Stimulated activated CD4-positive, alpha-beta T cell treated with anti-CD3 and anti-CD28 coated beads, TNF-alpha, amount 100 ng/mL, for 1 hour (primary cell): ENCODE measurements at regions not wholly inside any gene's neighbourhood (a gene's known extent, or its start where the extent isn't known, plus 50 kb on each side); places are given as distances from the start of the nearest gene placed in this dataset.

ENCODE experiments used
- DNase-seq, 3 donors: peaks; one replicate each; pipeline ENCODE4 v3.0.0-alpha.2; 2020; ENCODE audit warnings: low read depth in 3 of 3, low spot score in 1 of 3

- no peak for DNase-seq
Observed at GRCh38 chr14:22418631-22419030, 170.4 kb downstream of the DAD1 start.

GRCh38 chr14:22417914-22418313 is 171.1 kb downstream of the DAD1 start:
- DNase-seq = no peak

DNA sequence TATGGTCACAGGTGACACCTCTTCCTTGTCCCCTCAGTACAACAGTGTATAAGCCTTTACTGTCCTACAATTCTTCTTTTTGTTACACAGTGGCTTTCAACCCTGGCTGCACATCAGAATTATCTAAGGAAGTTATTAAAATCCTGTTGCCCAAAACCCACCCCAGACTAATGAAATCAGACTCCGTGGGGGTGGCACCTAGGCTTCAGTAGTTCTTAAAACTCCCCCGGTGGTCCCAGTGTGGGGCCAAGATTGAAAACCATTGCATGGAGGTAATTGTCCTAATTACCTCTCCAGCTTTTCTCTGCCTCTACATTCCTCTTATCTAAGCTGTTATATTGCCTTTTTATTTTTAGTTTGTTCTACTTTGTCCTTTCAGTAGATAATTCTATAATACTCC is 172.8 kb downstream of the DAD1 start:
- DNase-seq = no peak

DNA sequence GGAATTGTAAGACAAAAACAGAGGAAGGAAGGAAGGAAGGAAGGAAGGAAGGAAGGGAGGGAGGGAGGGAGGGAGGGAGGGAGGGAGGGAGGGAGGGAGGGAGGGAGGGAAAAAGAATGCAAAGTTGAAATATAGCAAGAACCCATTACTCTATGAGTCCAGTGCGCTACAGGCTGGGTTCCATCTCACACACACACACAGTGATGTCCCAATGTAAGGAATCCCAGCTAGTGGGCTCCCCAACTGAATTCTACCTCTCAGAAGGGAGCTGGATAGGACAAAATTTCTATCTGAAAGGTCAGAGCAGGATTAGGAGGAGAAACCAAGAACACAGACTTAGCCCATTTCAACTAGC is 173.4 kb downstream of the DAD1 start:
- no peak for DNase-seq

- no peak for DNase-seq
Observed at GRCh38 chr14:22414876-22415604, 174.0 kb downstream of the DAD1 start.

- no peak for DNase-seq
Observed at GRCh38 chr14:22412926-22413411, 176.1 kb downstream of the DAD1 start.

DNA sequence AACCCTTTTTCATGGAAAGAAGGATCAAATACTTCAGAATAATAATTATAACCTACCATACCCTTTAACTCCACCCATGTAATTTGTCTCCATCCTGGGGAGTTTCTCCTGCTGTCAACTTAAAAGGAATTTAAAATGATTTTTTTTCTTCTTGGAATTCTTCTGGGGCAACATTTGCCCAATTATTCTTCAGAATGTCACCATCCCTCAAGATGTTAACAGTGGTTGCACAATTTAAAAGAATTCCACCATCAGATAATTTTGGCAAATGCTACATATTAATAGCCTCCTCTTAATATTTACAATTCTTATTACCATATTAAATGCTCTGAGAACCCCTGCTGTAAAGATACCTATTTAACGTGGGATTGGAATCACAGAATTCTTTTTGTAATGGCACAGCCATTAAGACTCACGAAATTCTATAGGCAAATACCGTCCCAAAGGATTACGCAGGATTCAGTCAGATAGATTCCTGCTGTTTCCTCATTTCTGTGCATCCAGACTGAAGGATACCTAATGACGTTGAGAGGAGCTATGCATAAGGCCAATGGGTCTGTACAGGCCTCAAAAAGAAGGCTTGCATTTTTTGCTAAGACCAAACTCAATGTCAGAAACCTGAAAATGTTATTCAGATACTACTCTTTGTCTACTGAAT is 177.5 kb downstream of the DAD1 start:
- no peak for DNase-seq

GRCh38 chr14:22410497-22410896 is 178.5 kb downstream of the DAD1 start:
- no peak for DNase-seq

DNA sequence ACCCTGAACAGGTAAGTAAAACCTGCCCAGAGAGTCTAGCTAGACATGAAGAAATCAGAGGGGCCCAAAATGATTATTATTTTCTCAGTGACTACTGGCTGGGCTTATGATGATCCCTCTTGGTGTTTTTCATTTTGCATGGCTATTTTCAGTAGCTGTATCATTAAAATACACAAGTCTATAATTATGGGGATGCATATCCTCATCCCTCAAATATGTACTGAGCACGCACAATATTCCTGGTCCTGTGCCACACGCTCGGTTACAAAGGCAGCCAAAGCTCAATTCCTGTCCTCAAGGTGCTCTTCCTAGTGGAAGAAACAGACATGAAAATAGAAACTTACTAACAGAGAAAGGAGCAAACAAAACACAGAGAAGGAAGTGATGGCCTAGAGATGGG is 180.0 kb downstream of the DAD1 start:
- no peak for DNase-seq

- DNase-seq = no peak
Observed at GRCh38 chr14:22408547-22408946, 180.5 kb downstream of the DAD1 start.

DNA sequence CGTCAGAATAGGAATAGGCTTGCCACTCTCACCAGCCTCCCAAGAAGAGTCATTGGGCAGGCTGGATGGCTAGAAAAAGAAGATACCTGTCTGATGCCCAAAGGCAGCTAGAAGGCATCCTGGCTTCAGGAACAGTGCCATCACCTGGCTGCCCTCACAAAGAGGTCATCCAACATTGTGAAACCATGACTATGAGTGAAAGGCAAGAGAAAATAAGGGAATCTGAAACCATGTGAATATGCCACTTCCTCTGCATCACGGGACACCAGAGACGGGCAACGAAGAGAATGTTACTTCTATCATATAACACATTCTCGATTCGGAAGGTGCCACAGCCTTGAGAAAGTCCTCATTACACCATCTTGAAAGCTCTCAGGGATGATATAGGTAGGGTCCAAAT is 182.0 kb downstream of the DAD1 start:
- no peak for DNase-seq

GRCh38 chr14:22405201-22405600 is 183.8 kb downstream of the DAD1 start:
- no peak for DNase-seq

GRCh38 chr14:22403296-22403695 is 185.7 kb downstream of the DAD1 start:
- DNase-seq = no peak

GRCh38 chr14:22400655-22401259 is 188.3 kb downstream of the DAD1 start:
- DNase-seq = no peak

DNA sequence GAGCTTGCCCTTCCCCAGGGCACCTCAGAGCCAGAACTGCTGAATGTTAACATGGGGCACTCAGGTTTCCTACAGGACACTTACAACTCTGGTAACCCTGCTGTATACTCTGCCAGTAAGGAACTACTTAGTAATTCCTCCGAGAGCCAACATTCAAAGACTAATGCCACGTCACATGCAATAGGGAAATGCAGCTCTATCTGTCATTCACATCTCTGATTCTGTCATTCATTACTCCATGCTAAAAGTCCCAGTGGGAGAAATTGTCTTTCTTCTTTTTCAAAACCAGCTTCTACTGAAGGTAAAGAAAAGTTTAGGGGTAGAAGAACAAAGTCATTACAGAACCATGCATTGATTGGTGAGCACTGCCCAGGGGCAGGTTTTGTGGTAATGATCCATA is 189.2 kb downstream of the DAD1 start:
- DNase-seq = no peak

- no peak for DNase-seq
Observed at GRCh38 chr14:22397221-22397737, 191.7 kb downstream of the DAD1 start.

DNA sequence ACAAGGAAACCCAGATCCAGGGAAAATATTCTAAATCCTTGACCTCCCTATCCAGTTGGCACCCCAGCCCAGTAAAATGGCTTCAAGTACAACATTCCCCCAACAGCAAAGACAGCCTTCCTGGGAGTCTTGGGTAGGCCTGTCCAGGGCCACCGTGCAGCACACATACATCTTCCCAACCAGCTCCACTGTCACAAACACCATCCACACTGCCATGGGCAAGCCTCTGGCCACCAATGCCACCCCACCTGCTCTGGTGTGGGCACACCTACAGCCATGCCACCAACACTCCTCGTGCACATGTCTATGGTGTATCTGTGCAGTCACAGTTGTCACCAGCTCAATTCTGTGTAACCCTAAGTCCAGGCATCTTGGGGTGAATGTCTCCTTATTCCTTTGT is 193.2 kb downstream of the DAD1 start:
- DNase-seq = no peak

DNA sequence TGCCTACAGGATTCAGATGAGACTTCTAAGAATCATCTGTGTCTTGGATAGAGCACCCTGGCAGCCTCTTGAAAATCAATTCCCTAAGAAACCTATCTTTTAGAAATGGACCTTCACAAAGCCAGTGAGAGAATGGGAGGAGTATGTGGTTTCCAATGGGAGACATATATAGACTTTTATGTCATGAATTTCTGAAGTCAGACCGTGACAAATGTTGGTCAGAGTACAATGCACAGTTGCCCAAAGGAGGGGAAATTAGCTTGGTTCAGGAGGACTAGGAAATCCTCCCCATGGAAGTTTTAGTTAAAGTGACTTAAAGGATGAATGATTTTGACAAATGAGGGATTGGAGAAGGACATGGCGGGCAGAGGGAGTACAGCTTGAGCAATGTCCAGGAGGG is 194.4 kb downstream of the DAD1 start:
- DNase-seq = no peak

DNA sequence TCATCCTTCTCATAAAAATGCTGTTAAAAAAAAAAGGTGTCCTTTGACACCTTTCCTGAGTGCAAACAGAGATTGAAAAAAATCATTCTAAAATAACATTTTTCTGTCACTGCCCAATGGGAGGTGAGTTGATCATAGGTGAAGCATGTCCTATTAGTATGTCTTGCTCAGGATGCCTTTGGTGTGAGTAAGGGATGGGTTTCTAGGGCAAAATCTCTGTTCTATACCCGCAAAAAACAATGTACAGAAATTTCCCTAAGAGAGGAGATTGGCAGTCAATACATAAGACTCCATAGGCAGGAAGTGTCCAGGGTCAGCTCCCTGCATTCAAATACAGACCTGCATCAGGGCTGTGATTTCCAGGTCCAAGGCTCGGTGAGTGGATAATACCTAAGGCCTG is 195.2 kb downstream of the DAD1 start:
- no peak for DNase-seq

DNA sequence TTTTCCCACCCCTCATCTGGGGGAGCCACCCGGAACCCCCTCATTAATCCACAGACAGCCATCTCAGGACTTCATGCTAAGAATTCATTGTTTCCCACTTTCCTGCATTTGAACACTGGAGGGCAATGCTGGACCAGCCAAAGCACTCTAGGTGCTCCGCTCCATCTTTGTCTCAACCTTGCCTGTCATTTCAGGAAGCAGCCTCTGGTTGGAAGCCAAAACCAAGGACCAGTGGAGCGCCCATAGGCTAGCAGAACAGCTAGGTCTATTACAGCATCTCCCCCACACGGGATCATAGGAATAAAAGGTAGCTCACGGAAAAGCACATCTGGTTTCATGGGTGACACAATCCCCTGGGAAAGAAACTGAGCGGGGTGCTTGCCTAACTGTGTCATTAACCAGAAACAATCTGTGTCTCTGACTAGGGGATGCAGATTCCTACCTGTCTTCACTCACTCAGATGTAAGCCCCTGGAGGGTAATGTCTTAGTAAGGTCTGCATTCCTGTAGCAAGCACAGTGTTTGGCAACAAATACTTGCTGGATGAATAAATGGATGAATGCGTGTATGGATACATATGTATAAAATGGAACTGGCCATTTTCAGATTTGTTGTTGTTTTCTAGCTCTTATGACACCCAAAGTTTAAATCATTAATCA is 197.0 kb downstream of the DAD1 start:
- DNase-seq = no peak

- no peak for DNase-seq
Observed at GRCh38 chr14:22390824-22391461, 198.1 kb downstream of the DAD1 start.
